ENCODE measurements at regions not wholly inside any gene's neighbourhood (a gene's known extent, or its start where the extent isn't known, plus 50 kb on each side); places are given as distances from the start of the nearest gene placed in this dataset.

DNA sequence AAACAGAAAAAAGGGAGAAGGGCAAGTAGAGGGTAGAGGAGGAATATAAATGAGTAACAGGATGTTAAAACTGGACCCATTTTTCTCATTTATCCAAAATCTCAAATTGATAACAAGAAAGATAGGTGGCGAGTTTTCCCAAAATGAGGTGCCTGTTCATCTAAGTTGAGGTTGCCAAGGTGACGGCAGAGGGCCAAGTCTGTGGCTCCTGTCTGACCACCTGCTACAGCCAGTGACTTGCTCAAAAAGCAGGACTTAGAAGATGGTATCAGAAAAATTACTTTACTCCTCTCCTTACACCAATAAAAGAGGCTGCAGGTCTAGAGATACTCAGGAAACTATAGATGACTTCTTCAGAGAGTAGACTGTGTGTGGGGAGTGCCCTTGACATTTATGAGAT, 137.6 kb upstream of the ZNF385D start:
- TF ChIP-seq TAF1 (IDR thresholded peaks at IDR 0.05; ENCODE audit: borderline replicate concordance, insufficient read depth, low read length) (no peak), POLR2AphosphoS5 (IDR thresholded peaks at IDR 0.05; ENCODE audit: low read depth, low read length) (no peak), SIN3A (IDR thresholded peaks at IDR 0.05; ENCODE audit: borderline replicate concordance, insufficient read depth, low read length) (no peak), REST (IDR thresholded peaks at IDR 0.05; ENCODE audit: insufficient read depth in 1 of 2, low read depth in 2 of 2, low read length in 2 of 2) (no peak)
